Gastrocnemius medialis (tissue), 4 donors: ENCODE measurements at regions not wholly inside any gene's neighbourhood (a gene's known extent, or its start where the extent isn't known, plus 50 kb on each side); places are given as distances from the start of the nearest gene placed in this dataset.

Experiments used
- ATAC-seq, 2 donors: fragments of 150-250 bp; one replicate each; pipeline ENCODE4 v1.9.1; 2016
- DNase-seq, 2 donors: peaks; one replicate each; pipeline ENCODE4 v3.0.0-alpha.2; 2019
- H3K27ac ChIP-seq, 4 donors: fragments of 200-600 bp; sonication (generic); 1 replicate in 1 of 4; 2 replicates in 3 of 4; pipeline ENCODE4 v1.5.1; 2016 to 2018; ENCODE audit warnings: mild to moderate bottlenecking in 2 of 4, moderate library complexity in 1 of 4
- H3K27me3 ChIP-seq, 3 donors: fragments of 200-600 bp; sonication (generic) in 2 of 3; 1 replicate in 1 of 3; 2 replicates in 2 of 3; pipeline versions ENCODE4 v1.5.1 to v1.6.0; 2016 to 2019; ENCODE audit warnings: mild to moderate bottlenecking in 1 of 3, moderate library complexity in 1 of 3
- H3K36me3 ChIP-seq, 2 donors: fragments of 200-600 bp; sonication (generic) in 1 of 2; one replicate each; pipeline ENCODE4 v1.5.1; 2017 to 2018
- H3K4me1 ChIP-seq, 2 donors: fragments of 200-600 bp; sonication (generic) in 1 of 2; one replicate each; pipeline ENCODE4 v1.5.1; 2016 to 2017; ENCODE audit warnings: mild to moderate bottlenecking in 2 of 2
- H3K4me3 ChIP-seq, 4 donors: fragments of 200-600 bp; sonication (generic) in 3 of 4; 1 replicate in 1 of 4; 2 replicates in 3 of 4; pipeline ENCODE4 v1.5.1; 2016 to 2019; ENCODE audit warnings: mild to moderate bottlenecking in 2 of 4
- H3K9me3 ChIP-seq, 3 donors: fragments of 200-600 bp; sonication (generic) in 2 of 3; 1 replicate in 1 of 3; 2 replicates in 2 of 3; pipeline ENCODE4 v1.5.1; 2016 to 2019
- POLR2A ChIP-seq, 2 donors: fragments of 450-650 bp; IDR thresholded peaks; one replicate each; pipeline ENCODE4 v1.6.1; 2017; ENCODE audit warnings: antibody characterized with exemption in 2 of 2, mild to moderate bottlenecking in 2 of 2, moderate library complexity in 2 of 2
- in situ Hi-C, 4 donors: fragments of 200-750 bp; cut with MboI; loops; one replicate each; pipeline versions ENCODE4 v1.15.0 to v1.8.0; 2017; ENCODE audit warnings: low sequenced_read_pairs in 4 of 4
- intact Hi-C: fragments of 100-400 bp; cut with DNase I; formaldehyde crosslinking; loops from one replicate; pipeline ENCODE4 v1.15.1; 2023; ENCODE audit warnings: low total_unique reads
- TF ChIP-seq, protein P1 (sequence below), 5 experiments: fragments of 450-650 bp in 3 of 5; fragments of 200-600 bp in 2 of 5; sonication (generic) in 2 of 5; IDR thresholded peaks in 4 of 5; conservative IDR thresholded peaks in 1 of 5; 1 replicate in 4 of 5; 2 replicates in 1 of 5; pipeline ENCODE4 v1.5.1; 2016 to 2019; ENCODE audit warnings: antibody characterized with exemption in 5 of 5, mild to moderate bottlenecking in 3 of 5, moderate library complexity in 3 of 5

DNA sequence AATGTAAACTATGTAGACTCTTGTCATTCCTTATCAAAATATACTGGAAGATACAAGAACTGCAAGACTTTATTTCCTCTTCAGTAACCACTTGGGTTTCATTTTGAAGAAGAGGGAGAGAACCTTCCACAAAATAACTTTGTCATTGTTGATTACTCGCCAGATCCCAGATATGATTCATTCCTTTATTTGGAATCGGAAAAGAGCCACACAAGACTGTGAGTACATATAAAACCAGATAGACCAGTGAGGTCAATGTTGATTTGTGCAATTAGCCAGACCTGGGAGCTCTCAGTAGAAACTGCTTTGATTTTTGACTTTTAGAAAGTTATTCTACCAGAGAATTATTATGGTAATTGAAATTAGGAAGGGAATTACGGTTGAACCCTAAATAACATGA lies 146.1 kb downstream of the TMEM167A start:
- no peaks in the 10 kb centered on the region for H3K9me3 ChIP-seq
- no peaks in the 10 kb centered on the region for H3K36me3 ChIP-seq
- no peak overlapping the region for H3K27ac ChIP-seq
- no peaks in the 10 kb centered on the region for H3K27me3 ChIP-seq
- H3K4me1 ChIP-seq, result no peaks in the 10 kb centered on the region
- in situ Hi-C loops, result no loop called here
- DNase-seq, result no peak
- intact Hi-C loops, result no loop called here
- no peak for ATAC-seq
- no peak for TF ChIP-seq POLR2A (IDR thresholded peaks at IDR 0.05)
- TF ChIP-seq, protein P1, sequence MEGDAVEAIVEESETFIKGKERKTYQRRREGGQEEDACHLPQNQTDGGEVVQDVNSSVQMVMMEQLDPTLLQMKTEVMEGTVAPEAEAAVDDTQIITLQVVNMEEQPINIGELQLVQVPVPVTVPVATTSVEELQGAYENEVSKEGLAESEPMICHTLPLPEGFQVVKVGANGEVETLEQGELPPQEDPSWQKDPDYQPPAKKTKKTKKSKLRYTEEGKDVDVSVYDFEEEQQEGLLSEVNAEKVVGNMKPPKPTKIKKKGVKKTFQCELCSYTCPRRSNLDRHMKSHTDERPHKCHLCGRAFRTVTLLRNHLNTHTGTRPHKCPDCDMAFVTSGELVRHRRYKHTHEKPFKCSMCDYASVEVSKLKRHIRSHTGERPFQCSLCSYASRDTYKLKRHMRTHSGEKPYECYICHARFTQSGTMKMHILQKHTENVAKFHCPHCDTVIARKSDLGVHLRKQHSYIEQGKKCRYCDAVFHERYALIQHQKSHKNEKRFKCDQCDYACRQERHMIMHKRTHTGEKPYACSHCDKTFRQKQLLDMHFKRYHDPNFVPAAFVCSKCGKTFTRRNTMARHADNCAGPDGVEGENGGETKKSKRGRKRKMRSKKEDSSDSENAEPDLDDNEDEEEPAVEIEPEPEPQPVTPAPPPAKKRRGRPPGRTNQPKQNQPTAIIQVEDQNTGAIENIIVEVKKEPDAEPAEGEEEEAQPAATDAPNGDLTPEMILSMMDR (IDR thresholded peaks at IDR 0.05 in 4 of 5, conservative IDR thresholded peaks at IDR 0.05 in 1 of 5), result no peak
- no peak overlapping the region for H3K4me3 ChIP-seq

DNA sequence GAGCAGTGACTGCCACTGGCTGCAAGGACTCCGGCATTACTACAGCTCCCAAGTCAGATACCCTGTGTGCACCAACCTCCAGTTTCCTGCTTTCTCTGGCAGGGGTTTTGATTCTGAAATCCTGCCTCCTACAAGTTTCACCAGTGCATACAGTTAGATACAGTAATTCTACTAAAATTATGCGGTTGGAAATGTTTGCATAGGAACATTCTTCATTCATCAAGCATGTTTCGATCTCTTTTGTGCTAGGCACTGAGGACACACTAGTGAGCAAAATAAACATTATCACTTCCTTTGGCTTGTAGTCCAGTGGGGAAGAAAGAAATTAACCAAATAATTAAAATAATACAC lies 152.2 kb downstream of the TMEM167A start:
- in situ Hi-C loops, result no loop called here
- ATAC-seq, result no peak

DNA sequence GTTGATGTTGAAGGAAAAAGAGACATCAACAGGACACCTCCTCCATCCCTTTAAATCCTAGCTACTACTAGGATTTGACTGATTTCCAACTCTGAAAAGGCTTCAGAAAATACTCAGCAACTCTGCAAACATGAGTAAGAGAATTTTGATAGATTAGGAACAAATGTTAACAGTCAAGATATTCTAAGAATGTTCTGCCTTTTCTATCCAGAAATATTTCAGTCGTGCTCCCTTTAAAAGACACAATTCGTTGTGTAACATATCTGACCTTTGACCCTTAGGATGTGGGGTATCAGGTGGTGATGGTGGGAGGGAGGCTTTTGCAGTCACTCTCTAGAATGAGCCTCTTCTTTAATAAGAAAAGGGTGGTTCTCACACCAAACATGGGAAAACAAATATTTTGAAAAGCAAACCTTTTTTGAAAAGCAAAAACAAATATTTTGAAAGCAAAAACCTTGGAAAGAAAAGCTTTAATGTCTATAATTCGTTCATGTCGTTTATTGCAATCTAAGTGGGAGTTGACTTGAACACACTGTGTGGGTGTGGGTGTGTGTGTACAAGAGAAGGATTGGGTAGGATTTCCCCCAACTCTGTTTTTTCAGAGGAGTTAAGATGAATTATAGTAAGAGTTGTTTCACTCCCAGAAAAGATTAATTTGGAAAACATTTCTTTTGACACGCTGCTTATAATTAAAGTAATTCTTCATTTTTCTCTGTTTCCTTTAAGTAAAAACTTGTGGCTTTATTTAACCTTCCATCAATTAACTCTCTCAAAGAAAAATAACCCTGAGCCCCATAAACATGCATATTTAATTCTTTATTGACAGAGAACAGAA lies 152.8 kb downstream of the TMEM167A start:
- DNase-seq (no peak), ATAC-seq (no peak)
- Histone ChIP-seq H3K27ac (no peak overlapping the region), H3K4me1 (no peaks in the 10 kb centered on the region), H3K9me3 (no peaks in the 10 kb centered on the region), H3K4me3 (no peak overlapping the region), H3K36me3 (no peaks in the 10 kb centered on the region), H3K27me3 (no peaks in the 10 kb centered on the region)
- intact Hi-C loops, result no loop called here
- in situ Hi-C loops, result no loop called here
- TF ChIP-seq, protein P1 (IDR thresholded peaks at IDR 0.05 in 4 of 5, conservative IDR thresholded peaks at IDR 0.05 in 1 of 5), result no peak
- no peak for TF ChIP-seq POLR2A (IDR thresholded peaks at IDR 0.05)

More for the DNA sequence above, 152.2 kb downstream of the TMEM167A start:
- H3K9me3 ChIP-seq, result no peaks in the 10 kb centered on the region
- no peak overlapping the region for H3K4me3 ChIP-seq
- no peaks in the 10 kb centered on the region for H3K27me3 ChIP-seq
- no peak overlapping the region for H3K27ac ChIP-seq
- TF ChIP-seq, protein P1 (IDR thresholded peaks at IDR 0.05 in 4 of 5, conservative IDR thresholded peaks at IDR 0.05 in 1 of 5), result no peak
- no peak for TF ChIP-seq POLR2A (IDR thresholded peaks at IDR 0.05)
- H3K4me1 ChIP-seq, result no peaks in the 10 kb centered on the region
- no peaks in the 10 kb centered on the region for H3K36me3 ChIP-seq
- intact Hi-C loops, result no loop called here
- DNase-seq, result no peak

DNA sequence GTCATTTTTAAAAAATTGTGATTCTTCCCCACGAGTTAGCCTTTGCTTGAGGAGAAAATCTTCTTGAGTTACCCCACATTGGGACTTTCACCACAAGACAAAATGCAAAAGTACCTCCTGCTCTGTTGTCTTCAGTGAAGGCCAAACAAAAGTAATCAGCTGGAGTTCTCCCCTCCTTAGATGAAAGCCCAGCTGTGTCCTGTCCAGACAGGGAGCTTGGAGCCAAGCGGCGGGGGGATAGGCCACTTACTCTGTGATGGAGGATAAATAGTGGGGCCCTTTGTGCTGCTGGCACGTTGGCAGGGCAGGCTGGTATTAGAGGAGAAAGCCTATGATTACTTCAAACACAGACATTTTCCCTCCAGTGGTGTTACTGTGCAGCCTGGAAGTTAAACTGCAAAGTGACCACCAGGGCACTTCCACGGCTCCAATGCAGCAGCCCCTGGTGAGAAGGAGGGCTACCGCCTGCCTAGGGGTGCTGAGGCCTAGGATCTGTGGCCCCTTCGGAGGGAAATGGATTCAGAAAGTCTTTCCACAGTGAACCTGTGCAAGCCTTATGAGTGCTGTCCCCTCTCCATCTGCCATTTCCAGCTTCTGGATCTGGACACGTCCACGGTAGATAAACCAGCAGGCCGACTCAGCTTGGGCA lies 155.0 kb downstream of the TMEM167A start:
- Histone ChIP-seq H3K36me3 (no peaks in the 10 kb centered on the region), H3K27ac (no peak overlapping the region), H3K4me1 (no peaks in the 10 kb centered on the region), H3K9me3 (no peaks in the 10 kb centered on the region), H3K27me3 (no peaks in the 10 kb centered on the region), H3K4me3 (no peak overlapping the region)
- intact Hi-C loops, result no loop called here
- no peak for DNase-seq
- in situ Hi-C loops, result no loop called here
- TF ChIP-seq, protein P1 (IDR thresholded peaks at IDR 0.05 in 4 of 5, conservative IDR thresholded peaks at IDR 0.05 in 1 of 5), result no peak
- TF ChIP-seq POLR2A (IDR thresholded peaks at IDR 0.05), result no peak
- no peak for ATAC-seq
